NCI-H1930 (cell line): ENCODE measurements at regions not wholly inside any gene's neighbourhood (a gene's known extent, or its start where the extent isn't known, plus 50 kb on each side); places are given as distances from the start of the nearest gene placed in this dataset.
"Not testable (repeated sequence)": the region's sequence is repeated elsewhere in the genome, so short reads cannot be mapped to it uniquely, and the experiment has no call there.

ENCODE experiments used
- DNase-seq, 2 experiments: peaks; one replicate each; lab custom pipeline; 2025; lab: John Stamatoyannopoulos, UW

- no peak for DNase-seq
Measured at GRCh38 chr6:103326760-103327757, 1532.7 kb downstream of the HACE1 start.

GRCh38 chr6:103313432-103313831 is 1546.3 kb downstream of the HACE1 start:
- DNase-seq = no peak

GRCh38 chr6:103294376-103294775 is 1565.3 kb downstream of the HACE1 start:
- DNase-seq = not testable (repeated sequence)

- no peak for DNase-seq
Measured at GRCh38 chr6:103284835-103285234, 1574.9 kb downstream of the HACE1 start.

- DNase-seq = no peak
Measured at GRCh38 chr6:103280417-103280816, 1579.3 kb downstream of the HACE1 start.

- no peak for DNase-seq
Measured at GRCh38 chr6:103277936-103278335, 1581.8 kb downstream of the HACE1 start.

- no peak for DNase-seq
Measured at GRCh38 chr6:103273048-103273447, 1586.7 kb downstream of the HACE1 start.

GRCh38 chr6:103269581-103269980 is 1590.1 kb downstream of the HACE1 start:
- no peak for DNase-seq

- DNase-seq = no peak
Measured at GRCh38 chr6:103268335-103268734, 1591.4 kb downstream of the HACE1 start.

GRCh38 chr6:103264020-103264419 is 1595.7 kb downstream of the HACE1 start:
- no peak for DNase-seq

- DNase-seq = no peak
Measured at GRCh38 chr6:103255132-103255531, 1604.6 kb downstream of the HACE1 start.

GRCh38 chr6:103236923-103237322 is 1622.8 kb downstream of the HACE1 start:
- DNase-seq = no peak

GRCh38 chr6:103231181-103231580 is 1628.5 kb downstream of the HACE1 start:
- DNase-seq = no peak

- no peak for DNase-seq
Measured at GRCh38 chr6:103215847-103216246, 1643.9 kb downstream of the HACE1 start.

GRCh38 chr6:103210686-103211085 is 1649.0 kb downstream of the HACE1 start:
- DNase-seq = no peak

GRCh38 chr6:103198386-103198785 is 1661.3 kb downstream of the HACE1 start:
- DNase-seq = no peak

- DNase-seq = no peak
Measured at GRCh38 chr6:103193413-103193812, 1666.3 kb downstream of the HACE1 start.

GRCh38 chr6:103191391-103192093 is 1668.2 kb downstream of the HACE1 start:
- no peak for DNase-seq

- no peak for DNase-seq
Measured at GRCh38 chr6:103184776-103185175, 1674.9 kb downstream of the HACE1 start.

- DNase-seq = no peak
Measured at GRCh38 chr6:103183831-103184411, 1675.8 kb downstream of the HACE1 start.

- no peak for DNase-seq
Measured at GRCh38 chr6:103178193-103178592, 1681.5 kb downstream of the HACE1 start.

GRCh38 chr6:103177791-103178190 is 1681.9 kb downstream of the HACE1 start:
- DNase-seq = no peak

- no peak for DNase-seq
Measured at GRCh38 chr6:103175056-103175455, 1684.7 kb downstream of the HACE1 start.
